ENCODE measurements at regions not wholly inside any gene's neighbourhood (a gene's known extent, or its start where the extent isn't known, plus 50 kb on each side); places are given as distances from the start of the nearest gene placed in this dataset.

DNA sequence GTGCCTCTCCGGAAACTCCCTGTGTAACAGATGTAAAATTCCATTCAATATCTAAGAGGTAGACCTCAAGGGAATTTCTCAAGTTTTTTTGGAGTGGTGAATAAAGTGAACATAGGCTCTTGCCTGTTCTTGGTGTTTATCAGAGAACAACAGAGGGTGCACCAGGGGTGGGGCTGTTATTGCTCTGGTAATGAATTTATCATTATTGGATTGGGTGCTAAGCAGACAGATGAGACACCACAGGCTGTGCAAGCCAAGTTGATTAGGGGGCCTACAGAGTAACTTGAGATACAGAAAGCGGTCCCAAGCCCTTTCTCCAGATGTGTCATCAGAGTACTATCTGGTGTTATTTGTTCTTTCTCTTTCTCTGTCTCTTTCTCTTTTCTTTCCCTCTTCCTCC is 286.3 kb downstream of the OSR1 start:
- TF ChIP-seq CEBPB (IDR thresholded peaks at IDR 0.05; ENCODE audit: borderline replicate concordance, low read depth, low read length) = no peak
- TF ChIP-seq CTCF (CRISPR knock-in tag; IDR thresholded peaks at IDR 0.05) = no peak
